GM04503 (cell line): ENCODE measurements at regions not wholly inside any gene's neighbourhood (a gene's known extent, or its start where the extent isn't known, plus 50 kb on each side); places are given as distances from the start of the nearest gene placed in this dataset.
"Not testable (repeated sequence)": the region's sequence is repeated elsewhere in the genome, so short reads cannot be mapped to it uniquely, and the experiment has no call there.

Experiments used
- DNase-seq: peaks from one replicate; pipeline ENCODE4 v3.0.0-alpha.2; 2012; ENCODE audit warnings: low read depth

DNA sequence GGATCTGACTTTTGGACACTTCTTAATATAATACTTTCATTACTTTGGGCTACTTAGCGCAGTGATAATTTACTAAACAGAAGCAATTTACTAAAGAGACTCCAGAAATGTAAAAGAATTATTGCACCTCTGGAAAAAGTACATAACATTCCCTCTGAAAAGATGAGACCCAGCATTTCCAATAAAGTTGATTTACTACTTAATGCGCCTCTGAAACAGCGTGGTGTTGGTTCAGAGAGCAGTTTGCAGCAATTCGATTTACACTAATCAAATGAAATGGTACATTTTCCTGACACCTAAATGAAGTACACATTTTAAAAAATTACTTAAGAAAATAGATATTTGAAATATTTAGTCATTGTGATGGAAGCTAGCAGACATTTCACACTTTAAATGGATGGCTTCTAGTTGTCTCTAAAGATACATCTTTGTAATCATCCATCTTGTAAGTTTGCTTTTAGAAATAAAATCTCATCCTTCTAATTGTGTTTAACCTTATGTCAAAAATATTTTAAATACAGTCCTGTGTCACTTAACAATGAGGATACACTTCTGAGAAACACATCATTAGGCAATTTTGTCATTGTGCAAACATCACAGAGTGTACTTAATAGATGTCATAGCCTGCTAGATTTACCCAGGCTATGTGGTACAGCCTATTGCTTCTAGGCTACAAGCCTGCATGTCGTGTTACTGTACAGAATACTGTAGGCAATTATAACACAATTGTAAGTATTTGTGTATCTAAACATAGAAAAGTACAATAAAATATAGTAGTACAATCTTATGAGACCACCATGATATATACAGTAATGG is 284.6 kb upstream of the UBE2E3 start:
- no peak for DNase-seq

DNA sequence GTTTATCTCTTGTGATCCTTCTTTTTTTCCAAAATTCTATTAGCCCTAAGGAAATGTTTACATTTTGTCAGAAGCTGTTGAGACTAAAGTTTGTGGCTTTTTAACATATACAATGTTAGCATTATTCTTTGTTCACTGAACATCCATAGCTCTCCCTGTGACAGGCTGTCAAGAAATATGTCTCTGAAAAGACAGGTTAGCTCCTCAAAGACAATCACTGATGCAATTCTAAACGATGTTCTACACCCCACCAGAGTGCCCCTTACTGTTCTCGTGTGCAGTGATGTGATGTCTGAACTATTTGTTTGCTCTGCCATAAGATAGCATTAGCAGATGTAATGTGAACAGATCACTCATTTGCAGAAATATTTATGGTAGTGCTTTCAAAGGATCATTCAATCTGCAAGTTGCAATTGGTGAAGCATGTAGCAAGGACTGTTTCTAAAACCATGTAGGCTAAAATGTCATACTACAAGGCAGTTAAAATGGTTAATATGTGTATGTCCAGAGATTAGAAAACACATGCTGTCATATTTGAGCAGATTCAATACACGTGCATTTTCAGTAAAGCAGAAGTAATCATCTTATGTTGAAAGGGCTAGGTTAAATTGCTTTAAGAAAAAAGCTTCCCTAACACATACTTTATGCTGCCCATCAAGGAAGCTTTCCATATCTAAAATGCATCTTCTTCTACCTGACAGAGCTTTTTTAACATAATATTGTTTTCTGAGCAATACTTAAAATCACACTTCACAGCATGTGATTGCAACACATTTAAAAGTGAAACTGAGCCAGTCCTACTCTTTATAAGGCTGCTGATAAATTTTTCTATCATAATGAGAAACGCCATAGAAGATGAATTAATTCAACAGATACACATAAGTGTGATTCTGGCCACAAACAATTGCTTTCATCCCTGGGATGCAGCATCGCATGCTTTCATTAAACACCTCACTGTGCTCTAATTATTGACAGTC is 285.7 kb upstream of the UBE2E3 start:
- DNase-seq, result no peak

- DNase-seq, result no peak
Observed at GRCh38 chr2:180692322-180692721, 288.1 kb upstream of the UBE2E3 start.

DNA sequence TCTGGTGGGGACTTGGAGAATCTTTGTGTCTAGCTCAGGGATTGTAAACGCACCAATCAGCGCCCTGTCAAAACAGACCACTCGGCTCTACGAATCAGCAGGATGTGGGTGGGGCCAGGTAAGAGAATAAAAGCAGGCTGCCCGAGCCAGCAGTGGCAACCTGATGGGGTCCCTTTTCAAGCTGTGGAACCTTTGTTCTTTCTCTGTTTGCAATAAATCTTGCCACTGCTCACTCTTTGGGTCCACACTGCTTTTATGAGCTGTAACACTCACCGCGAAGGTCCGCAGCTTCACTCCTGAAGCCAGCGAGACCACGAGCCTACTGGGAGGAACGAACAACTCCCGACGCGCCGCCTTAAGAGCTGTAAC is 288.6 kb upstream of the UBE2E3 start:
- not testable (repeated sequence) for DNase-seq

- DNase-seq, result not testable (repeated sequence)
Observed at GRCh38 chr2:180691186-180691854, 289.1 kb upstream of the UBE2E3 start.

- DNase-seq, result peak; percentile 30
Observed at GRCh38 chr2:180690611-180691010, 289.8 kb upstream of the UBE2E3 start.

- DNase-seq, result no peak
Observed at GRCh38 chr2:180682871-180683270, 297.5 kb upstream of the UBE2E3 start.

DNA sequence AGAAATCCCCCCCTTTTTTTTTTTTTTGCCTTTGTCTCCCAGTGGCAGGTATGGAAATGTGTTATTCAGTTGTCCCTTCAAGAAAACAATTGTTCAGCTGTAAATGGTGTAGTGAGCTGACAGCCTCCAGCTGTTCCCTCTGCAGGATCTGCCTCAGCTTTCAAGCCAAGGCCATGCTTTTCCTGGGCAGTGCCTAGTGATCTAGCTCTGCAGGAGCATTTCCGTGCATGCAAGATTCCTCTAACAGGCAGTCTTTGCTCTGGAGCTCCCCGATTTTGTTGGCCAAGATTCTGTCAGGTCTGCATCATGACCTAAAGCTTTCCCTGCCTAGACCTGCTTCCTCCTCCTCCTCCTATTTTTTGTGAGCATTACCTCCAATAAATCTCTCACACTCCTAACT is 300.7 kb upstream of the UBE2E3 start:
- no peak for DNase-seq

DNA sequence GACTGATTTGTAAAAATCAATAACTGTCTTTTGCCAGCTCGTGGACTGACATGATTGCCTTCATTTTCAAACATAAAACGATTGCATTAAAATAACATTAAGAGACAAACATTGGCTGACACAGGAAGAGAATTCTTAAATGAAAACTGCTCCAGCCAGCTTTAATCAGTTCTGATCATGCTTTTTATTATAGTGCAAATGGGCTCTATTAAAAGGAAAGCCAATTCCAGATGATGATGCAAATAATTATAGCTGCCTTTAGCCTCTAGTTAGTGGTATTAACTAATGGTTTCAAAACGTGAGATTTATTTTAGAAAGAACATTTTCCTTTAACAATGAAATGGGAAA is 301.8 kb upstream of the UBE2E3 start:
- no peak for DNase-seq

- DNase-seq, result no peak
Observed at GRCh38 chr2:180677930-180678624, 302.3 kb upstream of the UBE2E3 start.

GRCh38 chr2:180677200-180677599 is 303.2 kb upstream of the UBE2E3 start:
- no peak for DNase-seq

DNA sequence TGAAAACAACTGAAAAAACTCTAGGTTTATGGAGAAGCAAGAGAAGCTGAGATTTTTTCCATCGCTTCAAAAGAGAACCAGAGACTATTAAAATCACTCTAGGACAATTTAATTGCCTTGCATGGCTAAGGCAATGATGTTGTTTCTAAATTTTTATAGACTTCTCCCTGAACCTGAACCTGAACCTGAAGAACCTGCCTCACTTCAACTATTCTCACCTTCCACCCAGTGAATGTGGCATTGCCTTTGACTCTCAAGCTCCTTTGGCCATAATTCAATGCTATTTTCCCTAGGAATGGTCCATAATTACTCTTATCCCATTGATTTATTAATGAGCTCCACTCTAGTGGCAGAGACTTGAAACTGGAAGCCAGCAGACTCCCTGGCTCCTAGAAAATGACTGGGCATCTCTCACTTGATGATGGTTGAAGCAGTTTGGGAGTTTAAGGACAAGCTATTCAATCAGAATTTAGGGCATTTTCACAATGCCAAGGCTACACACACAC is 303.8 kb upstream of the UBE2E3 start:
- DNase-seq, result no peak

GRCh38 chr2:180675170-180675569 is 305.2 kb upstream of the UBE2E3 start:
- DNase-seq, result no peak

DNA sequence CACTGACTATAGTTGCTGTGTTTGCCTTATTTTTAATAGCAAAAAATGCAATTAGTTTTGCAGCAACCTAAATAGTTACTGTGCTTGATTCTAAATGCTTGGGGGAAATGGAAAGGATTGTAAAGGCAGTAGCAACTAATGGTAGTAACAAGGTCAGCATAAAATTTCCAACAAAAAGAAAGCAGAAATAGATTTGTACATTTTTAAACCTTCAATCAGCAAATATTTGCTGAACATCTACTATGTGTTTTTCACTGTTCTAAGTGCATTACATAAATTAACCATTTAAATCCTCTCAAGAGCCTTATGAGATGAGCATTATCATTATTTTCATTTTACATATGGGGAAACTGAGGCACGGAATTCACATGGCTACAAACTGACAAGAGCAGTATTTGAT is 308.0 kb upstream of the UBE2E3 start:
- DNase-seq, result no peak

- no peak for DNase-seq
Observed at GRCh38 chr2:180670302-180671003, 310.0 kb upstream of the UBE2E3 start.

DNA sequence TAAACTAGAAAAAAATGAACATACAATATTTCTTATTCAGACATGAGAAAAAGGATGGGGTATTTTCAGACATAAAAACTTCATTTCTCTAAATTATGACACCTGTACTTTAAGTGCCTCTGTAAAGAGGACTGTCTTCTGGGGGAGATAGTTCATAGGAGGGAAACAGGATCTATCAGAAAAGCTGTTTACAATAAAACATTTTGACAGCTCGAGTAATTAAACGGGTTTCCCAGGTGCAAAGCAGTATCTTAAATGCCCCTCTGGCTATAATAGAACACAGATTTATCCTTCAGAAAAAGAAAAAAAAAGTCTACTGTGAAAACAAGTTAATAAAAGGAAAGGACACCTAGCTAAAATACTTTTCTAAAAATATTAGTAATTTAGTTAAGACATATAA is 311.4 kb upstream of the UBE2E3 start:
- no peak for DNase-seq

DNA sequence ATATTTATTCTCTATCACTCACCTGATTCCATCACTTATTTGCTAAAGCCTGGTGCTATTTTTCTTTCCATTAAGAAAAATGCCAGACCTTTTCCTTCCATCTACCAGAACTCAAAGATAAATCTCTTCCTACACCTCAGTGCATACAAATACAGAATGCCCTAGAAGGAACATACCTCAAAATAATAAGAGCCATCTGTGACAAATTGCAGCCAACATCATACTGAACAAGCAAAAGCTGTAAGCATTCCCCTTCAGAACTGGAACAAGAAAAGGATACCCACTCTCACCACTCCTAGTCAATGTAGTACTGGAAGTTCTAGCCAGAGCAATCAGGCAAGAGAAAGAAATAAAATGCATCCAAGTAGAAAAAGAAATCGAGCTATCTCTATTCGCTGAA is 315.9 kb upstream of the UBE2E3 start:
- DNase-seq, result no peak

DNA sequence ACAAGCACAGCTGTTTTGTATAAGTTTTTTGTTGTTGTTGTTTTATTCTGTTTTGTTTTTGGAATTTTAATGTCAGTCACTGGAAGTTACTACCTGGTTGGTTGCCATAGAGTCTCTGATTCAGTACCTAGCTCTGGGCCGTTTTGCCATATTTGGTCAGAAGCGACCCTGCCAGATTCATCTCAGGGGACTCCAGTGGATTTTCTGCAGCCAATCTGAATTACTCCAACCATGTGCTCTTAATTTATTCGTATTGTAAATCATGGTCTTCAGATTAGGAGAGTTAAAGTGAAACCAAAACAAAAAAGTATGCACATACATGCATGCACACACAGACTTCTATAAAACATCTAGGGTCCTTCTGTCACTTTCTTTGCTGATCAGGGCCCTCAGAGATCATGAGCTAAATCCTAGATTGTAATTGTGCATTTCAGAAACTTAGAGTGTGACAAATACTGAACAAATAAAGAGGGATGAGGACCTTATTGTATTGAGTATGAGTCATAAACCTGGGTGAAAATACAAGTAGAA is 317.4 kb upstream of the UBE2E3 start:
- no peak for DNase-seq

- DNase-seq, result no peak
Observed at GRCh38 chr2:180662521-180662920, 317.9 kb upstream of the UBE2E3 start.

GRCh38 chr2:180661686-180662030 is 318.7 kb upstream of the UBE2E3 start:
- DNase-seq, result no peak
